ENCODE measurements at regions not wholly inside any gene's neighbourhood (a gene's known extent, or its start where the extent isn't known, plus 50 kb on each side); places are given as distances from the start of the nearest gene placed in this dataset.

DNA sequence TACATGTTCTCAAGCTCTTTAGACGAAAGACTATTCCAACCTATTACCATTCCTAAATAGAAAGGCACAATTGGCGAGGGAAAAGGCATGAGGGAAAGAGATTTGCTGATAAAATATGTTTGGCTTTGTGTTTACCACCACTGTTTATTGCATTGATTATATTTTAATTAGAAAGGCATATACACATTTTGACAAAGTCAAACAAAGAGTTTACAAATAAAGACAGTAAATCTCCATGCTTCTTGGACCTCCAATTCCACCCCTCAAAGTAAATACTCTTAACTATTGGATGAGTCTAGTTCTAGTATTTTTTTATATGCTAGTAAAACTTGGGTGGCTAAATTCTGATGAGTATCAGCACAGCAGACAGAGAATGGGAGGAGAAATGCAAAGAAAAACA is 521.4 kb downstream of the FBXO15 start:
- TF ChIP-seq CTCF (IDR thresholded peaks at IDR 0.05; ENCODE audit: low read depth, low read length), result no peak
- TF ChIP-seq EZH2phosphoT487 (IDR thresholded peaks at IDR 0.05; ENCODE audit: low read depth), result no peak

Measured in OCI-LY3 (cell line).